H9 (cell line): ENCODE measurements at regions not wholly inside any gene's neighbourhood (a gene's known extent, or its start where the extent isn't known, plus 50 kb on each side); places are given as distances from the start of the nearest gene placed in this dataset.
"Not testable (repeated sequence)": the region's sequence is repeated elsewhere in the genome, so short reads cannot be mapped to it uniquely, and the experiment has no call there.

Source experiments
- DNase-seq: peaks from one replicate; pipeline ENCODE4 v3.0.0-alpha.2; 2017
- H2AFZ ChIP-seq: one replicate; pipeline ENCODE4 v1.6.1; 2013; ENCODE audit warnings: mild to moderate bottlenecking, low read length, control low read depth, moderate library complexity
- H2AK5ac ChIP-seq: 2 replicates; pipeline ENCODE4 v1.6.1; 2013; ENCODE audit warnings: low read length, control low read depth, mixed read lengths; ENCODE audit not compliant: insufficient read length
- H2BK120ac ChIP-seq: one replicate; pipeline ENCODE4 v1.6.1; 2013; ENCODE audit warnings: low read depth, mild to moderate bottlenecking, low read length, control low read depth, inconsistent platforms; ENCODE audit not compliant: poor library complexity, severe bottlenecking
- H2BK12ac ChIP-seq: 2 replicates; pipeline ENCODE4 v1.6.1; 2013; ENCODE audit warnings: low read length, control low read depth, mixed read lengths, low read depth; ENCODE audit not compliant: insufficient read length
- H2BK15ac ChIP-seq: 2 replicates; pipeline ENCODE4 v1.6.1; 2013; ENCODE audit warnings: low read depth, low read length, control low read depth
- H2BK20ac ChIP-seq: one replicate; pipeline ENCODE4 v1.6.1; 2013; ENCODE audit warnings: low read depth, mild to moderate bottlenecking, low read length, control low read depth, inconsistent platforms; ENCODE audit not compliant: poor library complexity, severe bottlenecking
- H2BK5ac ChIP-seq: 2 replicates; pipeline ENCODE4 v1.6.1; 2013; ENCODE audit warnings: low read length, control low read depth, mixed read lengths; ENCODE audit not compliant: insufficient read length
- H3K14ac ChIP-seq: 2 replicates; pipeline ENCODE4 v1.6.1; 2013; ENCODE audit warnings: low read length, control low read depth; ENCODE audit not compliant: insufficient read depth
- H3K18ac ChIP-seq: 2 replicates; pipeline ENCODE4 v1.6.1; 2013; ENCODE audit warnings: low read depth, mild to moderate bottlenecking, mixed read lengths, low read length, control low read depth; ENCODE audit not compliant: insufficient read length
- H3K23ac ChIP-seq: 2 replicates; pipeline ENCODE4 v1.6.1; 2013; ENCODE audit warnings: low read length, control low read depth, mixed read lengths, low read depth; ENCODE audit not compliant: insufficient read length
- H3K23me2 ChIP-seq: 2 replicates; pipeline ENCODE4 v1.6.1; 2013; ENCODE audit warnings: low read depth, mild to moderate bottlenecking, mixed read lengths, low read length, control low read depth; ENCODE audit not compliant: insufficient read length, poor library complexity, severe bottlenecking
- H3K27ac ChIP-seq: 2 replicates; pipeline ENCODE4 v1.5.1; 2013; ENCODE audit warnings: low read length, control low read depth, mixed read lengths, low read depth; ENCODE audit not compliant: insufficient read length
- H3K27me3 ChIP-seq: 2 replicates; pipeline ENCODE4 v1.6.1; 2013; ENCODE audit warnings: low read length, control low read depth, inconsistent platforms; ENCODE audit not compliant: insufficient read depth
- H3K4ac ChIP-seq: 2 replicates; pipeline ENCODE4 v1.6.1; 2013; ENCODE audit warnings: low read depth, mild to moderate bottlenecking, control low read depth, inconsistent platforms, low read length, moderate library complexity
- H3K4me1 ChIP-seq: 2 replicates; pipeline ENCODE4 v1.6.1; 2013; ENCODE audit warnings: low read length, control low read depth, inconsistent platforms; ENCODE audit not compliant: insufficient read depth
- H3K4me2 ChIP-seq: 2 replicates; pipeline ENCODE4 v1.6.1; 2013; ENCODE audit warnings: low read length, control low read depth, mixed read lengths; ENCODE audit not compliant: insufficient read length, insufficient read depth
- H3K56ac ChIP-seq: 2 replicates; pipeline ENCODE4 v1.6.1; 2013; ENCODE audit warnings: low read depth, mild to moderate bottlenecking, mixed read lengths, low read length, control low read depth; ENCODE audit not compliant: insufficient read length
- H3K79me1 ChIP-seq: 2 replicates; pipeline ENCODE4 v1.6.1; 2013; ENCODE audit warnings: low read depth, mild to moderate bottlenecking, moderate library complexity, low read length, control low read depth, inconsistent platforms; ENCODE audit not compliant: insufficient read depth, poor library complexity, severe bottlenecking
- H3K79me2 ChIP-seq: 2 replicates; pipeline ENCODE4 v1.6.1; 2013; ENCODE audit warnings: low read length, control low read depth, inconsistent platforms; ENCODE audit not compliant: insufficient read depth
- H3K9ac ChIP-seq: 2 replicates; pipeline ENCODE4 v1.6.1; 2013; ENCODE audit warnings: low read length, control low read depth, mixed read lengths; ENCODE audit not compliant: insufficient read length; ENCODE audit errors: extremely low read depth
- H3K9me3 ChIP-seq: one replicate; pipeline ENCODE4 v1.6.1; 2013; ENCODE audit warnings: low read depth, low read length, inconsistent platforms; ENCODE audit not compliant: control insufficient read depth
- H3T11ph ChIP-seq: one replicate; pipeline ENCODE4 v1.6.1; 2013; ENCODE audit warnings: mild to moderate bottlenecking, low read length, control low read depth, inconsistent platforms
- H4K20me1 ChIP-seq: one replicate; pipeline ENCODE4 v1.6.1; 2013; ENCODE audit not compliant: control insufficient read depth, insufficient read length, insufficient read depth
- H4K5ac ChIP-seq: 2 replicates; pipeline ENCODE4 v1.6.1; 2013; ENCODE audit warnings: low read depth, mild to moderate bottlenecking, mixed read lengths, low read length, control low read depth; ENCODE audit not compliant: insufficient read length
- H4K8ac ChIP-seq: replicated peaks from 2 replicates; pipeline ENCODE4 v1.6.1; 2013; ENCODE audit warnings: low read length, control low read depth, mixed read lengths, low read depth; ENCODE audit not compliant: insufficient read length
- H4K91ac ChIP-seq: 2 replicates; pipeline ENCODE4 v1.6.1; 2013; ENCODE audit warnings: low read depth, mild to moderate bottlenecking, moderate library complexity, mixed read lengths, low read length, control low read depth; ENCODE audit not compliant: insufficient read length
- H3K27ac Mint-ChIP-seq, 3 experiments: 2 replicates in 2 of 3; 3 replicates in 1 of 3; pipeline ENCODE4 v1.8.0; 2020 to 2021; ENCODE audit warnings: mixed read lengths in 3 of 3, mild to moderate bottlenecking in 1 of 3, moderate library complexity in 1 of 3
- H3K27me3 Mint-ChIP-seq: 2 replicates; pipeline ENCODE4 v1.8.0; 2021; ENCODE audit warnings: low read depth, mild to moderate bottlenecking, moderate library complexity, mixed read lengths
- H3K36me3 Mint-ChIP-seq, 3 experiments: 2 replicates in 2 of 3; 3 replicates in 1 of 3; pipeline ENCODE4 v1.8.0; 2020 to 2021; ENCODE audit warnings: low read depth in 3 of 3, mixed read lengths in 3 of 3; ENCODE audit not compliant: insufficient read depth in 1 of 3
- H3K4me1 Mint-ChIP-seq, 2 experiments: 2 replicates each; pipeline ENCODE4 v1.8.0; 2020; ENCODE audit warnings: mixed read lengths in 2 of 2
- H3K4me3 Mint-ChIP-seq, 2 experiments: 2 replicates in 1 of 2; 3 replicates in 1 of 2; pipeline ENCODE4 v1.8.0; 2020 to 2021; ENCODE audit warnings: mild to moderate bottlenecking in 2 of 2, mixed read lengths in 2 of 2, moderate library complexity in 1 of 2
- H3K9me3 Mint-ChIP-seq, 2 experiments: 2 replicates in 1 of 2; 3 replicates in 1 of 2; pipeline ENCODE4 v1.8.0; 2020; ENCODE audit warnings: mild to moderate bottlenecking in 2 of 2, mixed read lengths in 2 of 2, moderate library complexity in 1 of 2
- WGBS: extraction: QIAGEN DNeasy Blood & Tissue Kit; methylation state at CpG from one replicate; pipeline ENCODE4 v1.1.7; 2013; ENCODE audit warnings: missing lambda C conversion rate, low lambda C conversion rate, mixed read lengths; ENCODE audit not compliant: insufficient read length; ENCODE audit errors: extremely low coverage; 5-methylcytosine and 5-hydroxymethylcytosine counted together
- TF ChIP-seq, protein P1 (sequence below): fragments of 200-600 bp; sonication (generic); conservative IDR thresholded peaks from 3 replicates; pipeline ENCODE4 v1.8.0; 2021; ENCODE audit warnings: antibody characterized with exemption, mild to moderate bottlenecking

DNA sequence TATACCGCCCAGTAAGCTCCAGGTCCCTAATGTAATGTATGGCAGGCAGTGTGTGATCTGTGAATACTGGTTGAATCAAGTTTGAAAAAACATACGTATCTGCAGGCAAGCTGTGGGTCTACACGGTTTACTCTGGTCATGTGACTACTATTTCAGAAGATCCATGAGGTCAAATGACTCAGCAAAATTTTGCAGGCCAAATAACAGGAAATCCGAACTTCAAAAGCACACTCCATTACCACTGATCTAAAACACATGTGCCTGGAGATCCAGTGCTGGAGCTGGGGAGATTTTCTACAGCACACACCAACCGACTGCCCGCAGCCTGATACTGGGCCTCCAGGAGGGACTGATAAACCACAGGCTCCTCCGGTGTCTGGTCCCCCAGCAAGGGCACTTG lies 64.5 kb upstream of the SLC44A3 start:
- Histone ChIP-seq H3K27ac (no peak overlapping the region), H4K91ac (no peak overlapping the region), H3K4me1 (peaks cover 3% of the 10 kb centered on the region; the same call in 1 of the 2 replicates), H2AK5ac (no peak overlapping the region), H3K18ac (no peak overlapping the region), H2BK12ac (no peak overlapping the region), H2AFZ (no peak overlapping the region), H4K8ac (no peak overlapping the region), H4K20me1 (no peaks in the 10 kb centered on the region), H3K14ac (no peak overlapping the region), H3K9me3 (no peaks in the 10 kb centered on the region), H4K5ac (no peak overlapping the region), H2BK120ac (no peak overlapping the region), H2BK20ac (no peak overlapping the region), H3K9ac (no peak overlapping the region), H3K23ac (no peak overlapping the region), H3K4ac (no peak overlapping the region), H3K4me2 (no peak overlapping the region), H3K79me1 (no peaks in the 10 kb centered on the region), H2BK15ac (no peak overlapping the region), H3K56ac (no peak overlapping the region), H2BK5ac (no peak overlapping the region), H3K23me2 (no peaks in the 10 kb centered on the region), H3T11ph (no peak overlapping the region), H3K79me2 (no peaks in the 10 kb centered on the region), H3K27me3 (no peaks in the 10 kb centered on the region)
- H3K4me3 Mint-ChIP-seq, result no peak overlapping the region; a peak in 1 of 5 replicates
- TF ChIP-seq, protein P1, sequence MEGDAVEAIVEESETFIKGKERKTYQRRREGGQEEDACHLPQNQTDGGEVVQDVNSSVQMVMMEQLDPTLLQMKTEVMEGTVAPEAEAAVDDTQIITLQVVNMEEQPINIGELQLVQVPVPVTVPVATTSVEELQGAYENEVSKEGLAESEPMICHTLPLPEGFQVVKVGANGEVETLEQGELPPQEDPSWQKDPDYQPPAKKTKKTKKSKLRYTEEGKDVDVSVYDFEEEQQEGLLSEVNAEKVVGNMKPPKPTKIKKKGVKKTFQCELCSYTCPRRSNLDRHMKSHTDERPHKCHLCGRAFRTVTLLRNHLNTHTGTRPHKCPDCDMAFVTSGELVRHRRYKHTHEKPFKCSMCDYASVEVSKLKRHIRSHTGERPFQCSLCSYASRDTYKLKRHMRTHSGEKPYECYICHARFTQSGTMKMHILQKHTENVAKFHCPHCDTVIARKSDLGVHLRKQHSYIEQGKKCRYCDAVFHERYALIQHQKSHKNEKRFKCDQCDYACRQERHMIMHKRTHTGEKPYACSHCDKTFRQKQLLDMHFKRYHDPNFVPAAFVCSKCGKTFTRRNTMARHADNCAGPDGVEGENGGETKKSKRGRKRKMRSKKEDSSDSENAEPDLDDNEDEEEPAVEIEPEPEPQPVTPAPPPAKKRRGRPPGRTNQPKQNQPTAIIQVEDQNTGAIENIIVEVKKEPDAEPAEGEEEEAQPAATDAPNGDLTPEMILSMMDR, result no peak
- peaks cover 0 to 5% (median 0%) of the 10 kb centered on the region in 3 experiments; a peak in 2 of 7 replicates for H3K36me3 Mint-ChIP-seq
- peak overlapping the region in 2 of 3 experiments; percentile 27 to 91; a peak in 3 of 7 replicates for H3K27ac Mint-ChIP-seq
- no peaks in the 10 kb centered on the region; the same call in 1 of the 2 replicates for H3K27me3 Mint-ChIP-seq
- no CpG with 5 or more reads among the region's 7 CpGs for WGBS
- peaks cover 3 to 5% of the 10 kb centered on the region in 2 experiments; a peak in 2 of 5 replicates for H3K9me3 Mint-ChIP-seq
- no peak for DNase-seq
- peaks cover 30 to 36% of the 10 kb centered on the region in 2 experiments for H3K4me1 Mint-ChIP-seq

DNA sequence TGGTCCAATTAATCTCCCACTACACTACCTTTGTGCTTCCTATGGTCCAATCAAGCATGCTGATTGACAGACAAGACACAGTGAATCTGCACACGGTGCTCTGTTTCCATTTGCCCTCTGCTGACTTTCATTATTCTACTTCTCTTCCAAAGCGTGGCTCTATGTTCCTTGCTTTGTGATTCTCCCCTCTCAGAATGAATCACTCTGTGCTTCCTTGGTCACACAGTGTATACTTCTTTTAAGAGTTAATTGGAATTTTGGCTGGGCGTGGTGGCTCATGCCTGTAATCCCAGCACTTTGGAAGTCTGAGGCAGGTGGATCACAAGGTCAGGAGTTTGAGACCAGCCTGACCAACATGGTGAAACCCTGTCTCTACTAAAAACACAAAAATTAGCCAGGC lies 65.1 kb upstream of the SLC44A3 start:
- not testable (repeated sequence) for H3K14ac ChIP-seq, H3K79me2 ChIP-seq, H3T11ph ChIP-seq, H3K4ac ChIP-seq, H3K23ac ChIP-seq, H4K5ac ChIP-seq, H3K9ac ChIP-seq, H4K20me1 ChIP-seq, H3K27ac ChIP-seq, H3K4me3 Mint-ChIP-seq, H3K79me1 ChIP-seq, H2BK20ac ChIP-seq, H2AK5ac ChIP-seq, H3K23me2 ChIP-seq, H4K8ac ChIP-seq, H3K4me2 ChIP-seq, DNase-seq, H3K9me3 Mint-ChIP-seq, H3K27ac Mint-ChIP-seq, H2BK120ac ChIP-seq, H3K27me3 ChIP-seq, H3K56ac ChIP-seq, H2BK15ac ChIP-seq, H2BK12ac ChIP-seq, H3K9me3 ChIP-seq, H3K27me3 Mint-ChIP-seq, H3K18ac ChIP-seq, H2AFZ ChIP-seq, H2BK5ac ChIP-seq, H3K36me3 Mint-ChIP-seq, H3K4me1 ChIP-seq, H4K91ac ChIP-seq
- WGBS, result no CpG with 5 or more reads among the region's 3 CpGs
- H3K4me1 Mint-ChIP-seq, result peaks cover 30 to 36% of the 10 kb centered on the region in 2 experiments
